GM23338 (cell line): ENCODE measurements at regions not wholly inside any gene's neighbourhood (a gene's known extent, or its start where the extent isn't known, plus 50 kb on each side); places are given as distances from the start of the nearest gene placed in this dataset.

Experiments used
- ATAC-seq: fragments of 200-7000 bp; cut with Tn5 transposase; 3 replicates; pipeline ENCODE4 v1.9.1; 2020
- DNase-seq: peaks from one replicate; pipeline ENCODE4 v3.0.0-alpha.2; 2015; ENCODE audit warnings: low spot score
- H2AFZ ChIP-seq: fragments of 200-600 bp; sonication (generic); 2 replicates; pipeline ENCODE4 v1.8.0; 2016; ENCODE audit warnings: antibody characterized with exemption, mild to moderate bottlenecking, moderate library complexity
- H3F3A ChIP-seq: fragments of 200-600 bp; sonication (generic); replicated peaks from 2 replicates; pipeline ENCODE4 v1.8.0; 2017; ENCODE audit warnings: antibody characterized with exemption, mixed run types, low read depth
- H3K27ac ChIP-seq: fragments of 200-600 bp; sonication (generic); 2 replicates; pipeline ENCODE4 v1.6.1; 2016; ENCODE audit warnings: low read depth
- H3K27me3 ChIP-seq: fragments of 200-600 bp; sonication (generic); 2 replicates; pipeline ENCODE4 v1.8.0; 2016; ENCODE audit warnings: mild to moderate bottlenecking, mixed run types, moderate library complexity; ENCODE audit not compliant: insufficient read depth
- H3K36me3 ChIP-seq: fragments of 200-600 bp; sonication (generic); 2 replicates; pipeline ENCODE4 v1.8.0; 2016; ENCODE audit warnings: mild to moderate bottlenecking; ENCODE audit not compliant: insufficient read depth
- H3K4me1 ChIP-seq: fragments of 200-600 bp; sonication (generic); 2 replicates; pipeline ENCODE4 v1.8.0; 2016; ENCODE audit warnings: mild to moderate bottlenecking, moderate library complexity; ENCODE audit not compliant: insufficient read depth
- H3K4me2 ChIP-seq: fragments of 200-600 bp; sonication (generic); 2 replicates; pipeline ENCODE4 v1.7.1; 2017; ENCODE audit warnings: mixed run types
- H3K4me3 ChIP-seq: fragments of 200-600 bp; sonication (generic); 2 replicates; pipeline ENCODE4 v1.6.1; 2016; ENCODE audit warnings: mixed run types
- H3K79me2 ChIP-seq: fragments of 200-600 bp; sonication (generic); replicated peaks from 2 replicates; pipeline ENCODE4 v1.8.0; 2017; ENCODE audit warnings: mild to moderate bottlenecking; ENCODE audit not compliant: insufficient read depth
- H3K9me2 ChIP-seq: fragments of 200-600 bp; sonication (generic); 2 replicates; pipeline ENCODE4 v1.8.0; 2017; ENCODE audit not compliant: insufficient read depth
- H4K20me1 ChIP-seq: fragments of 200-600 bp; sonication (generic); replicated peaks from 2 replicates; pipeline ENCODE4 v1.8.0; 2017; ENCODE audit warnings: mild to moderate bottlenecking; ENCODE audit not compliant: insufficient read depth
- H3K27ac Mint-ChIP-seq: 2 replicates; pipeline ENCODE4 v1.8.0; 2020; ENCODE audit warnings: inconsistent platforms, mild to moderate bottlenecking, moderate library complexity, mixed read lengths
- H3K27me3 Mint-ChIP-seq: 3 replicates; pipeline ENCODE4 v1.8.0; 2022; ENCODE audit warnings: low read depth, mild to moderate bottlenecking, moderate library complexity, mixed read lengths, inconsistent platforms; ENCODE audit not compliant: insufficient read depth, poor library complexity
- H3K36me3 Mint-ChIP-seq: 3 replicates; pipeline ENCODE4 v1.8.0; 2021; ENCODE audit warnings: low read depth, mild to moderate bottlenecking, inconsistent platforms, moderate library complexity, mixed read lengths
- H3K4me1 Mint-ChIP-seq: 3 replicates; pipeline ENCODE4 v1.8.0; 2020; ENCODE audit warnings: mild to moderate bottlenecking, inconsistent platforms, mixed read lengths
- H3K4me3 Mint-ChIP-seq: 3 replicates; pipeline ENCODE4 v1.8.0; 2021; ENCODE audit warnings: moderate library complexity, mild to moderate bottlenecking, inconsistent platforms, mixed read lengths
- H3K9me3 Mint-ChIP-seq: 3 replicates; pipeline ENCODE4 v1.8.0; 2020; ENCODE audit warnings: moderate library complexity, mild to moderate bottlenecking, inconsistent platforms, mixed read lengths
- EZH2phosphoT487 ChIP-seq: fragments of 200-600 bp; sonication (generic); IDR thresholded peaks from one replicate; pipeline ENCODE4 v1.8.1; 2018; ENCODE audit warnings: antibody characterized with exemption; ENCODE audit not compliant: unreplicated experiment
- JUNB ChIP-seq: IDR thresholded peaks from one replicate; pipeline ENCODE4 v1.6.1; 2016; ENCODE audit warnings: antibody characterized with exemption; ENCODE audit not compliant: unreplicated experiment
- NANOG ChIP-seq: IDR thresholded peaks from 2 replicates; pipeline ENCODE4 v1.6.1; 2016; ENCODE audit warnings: antibody characterized with exemption, borderline replicate concordance
- POLR2AphosphoS5 ChIP-seq: IDR thresholded peaks from 2 replicates; pipeline ENCODE4 v1.6.1; 2016; ENCODE audit warnings: antibody characterized with exemption, low read depth
- REST ChIP-seq: IDR thresholded peaks from one replicate; pipeline ENCODE4 v1.6.1; 2018; ENCODE audit warnings: antibody characterized with exemption; ENCODE audit not compliant: unreplicated experiment
- STAT1 ChIP-seq: IDR thresholded peaks from one replicate; pipeline ENCODE4 v1.6.1; 2016; ENCODE audit warnings: antibody characterized with exemption; ENCODE audit not compliant: unreplicated experiment

- no peaks in the 10 kb centered on the region for H3F3A ChIP-seq
- H3K9me3 Mint-ChIP-seq = no peaks in the 10 kb centered on the region
- DNase-seq = no peak
- TF ChIP-seq EZH2phosphoT487 (no peak), NANOG (no peak), REST (peak; percentile 8), JUNB (no peak)
- peaks cover 23% of the 10 kb centered on the region for H3K4me1 Mint-ChIP-seq
- no peak overlapping the region for H3K27ac Mint-ChIP-seq
- no peak overlapping the region for H3K4me2 ChIP-seq
- H3K4me3 Mint-ChIP-seq = no peak overlapping the region
- no peaks in the 10 kb centered on the region for H4K20me1 ChIP-seq
- peaks cover 5% of the 10 kb centered on the region for H3K27me3 Mint-ChIP-seq
- H3K27ac ChIP-seq = no peak overlapping the region
- no peak for ATAC-seq
- H3K79me2 ChIP-seq = no peaks in the 10 kb centered on the region
- no peak overlapping the region for H3K4me3 ChIP-seq
- H3K36me3 Mint-ChIP-seq = no peaks in the 10 kb centered on the region
- no peak overlapping the region for H2AFZ ChIP-seq
- peaks cover 9% of the 10 kb centered on the region; the same call in 1 of the 2 replicates for H3K4me1 ChIP-seq
- H3K27me3 ChIP-seq = no peaks in the 10 kb centered on the region
- no peaks in the 10 kb centered on the region for H3K9me2 ChIP-seq
- H3K36me3 ChIP-seq = no peaks in the 10 kb centered on the region
Observed at GRCh38 chr2:240291337-240292034, 144.0 kb upstream of the GPC1 start.

GRCh38 chr2:240292035-240292574 is 143.4 kb upstream of the GPC1 start:
- no peaks in the 10 kb centered on the region for H3K79me2 ChIP-seq
- no peaks in the 10 kb centered on the region for H3K9me2 ChIP-seq
- H3K27ac ChIP-seq = no peak overlapping the region
- Mint-ChIP-seq H3K4me3 (no peak overlapping the region), H3K4me1 (peaks cover 23% of the 10 kb centered on the region), H3K9me3 (no peaks in the 10 kb centered on the region), H3K27ac (0 out of 2 replicates have a peak overlapping the region, but pooled peaks have one; percentile 37), H3K27me3 (peaks cover 2% of the 10 kb centered on the region), H3K36me3 (no peaks in the 10 kb centered on the region)
- TF ChIP-seq STAT1 (no peak), POLR2AphosphoS5 (no peak)
- no peak overlapping the region for H3K4me2 ChIP-seq
- H2AFZ ChIP-seq = no peak overlapping the region
- H3K4me3 ChIP-seq = no peak overlapping the region
- H3K4me1 ChIP-seq = peaks cover 9% of the 10 kb centered on the region; the same call in 1 of the 2 replicates
- H3F3A ChIP-seq = no peaks in the 10 kb centered on the region
- no peak for DNase-seq
- no peaks in the 10 kb centered on the region for H3K36me3 ChIP-seq
- no peaks in the 10 kb centered on the region for H3K27me3 ChIP-seq
- H4K20me1 ChIP-seq = no peaks in the 10 kb centered on the region
- peak; percentile 16 for ATAC-seq
